ENCODE measurements at regions not wholly inside any gene's neighbourhood (a gene's known extent, or its start where the extent isn't known, plus 50 kb on each side); places are given as distances from the start of the nearest gene placed in this dataset.

- no peak for DNase-seq (ENCODE audit: low read depth in 4 of 4, low spot score in 2 of 4)
These were observed 61.7 kb downstream of the KCNJ2 start for GRCh38 chr17:70230850-70231640.

- no peak for DNase-seq (ENCODE audit: low read depth in 4 of 4, low spot score in 2 of 4)
These were observed 63.1 kb downstream of the KCNJ2 start for GRCh38 chr17:70232466-70232865.

GRCh38 chr17:70235252-70235651, 65.9 kb downstream of the KCNJ2 start:
- DNase-seq (ENCODE audit: low read depth in 4 of 4, low spot score in 2 of 4), result no peak

- DNase-seq (ENCODE audit: low read depth in 4 of 4, low spot score in 2 of 4), result no peak
These were observed 68.9 kb downstream of the KCNJ2 start for GRCh38 chr17:70238228-70238627.

GRCh38 chr17:70238646-70239045, 69.3 kb downstream of the KCNJ2 start:
- DNase-seq (ENCODE audit: low read depth in 4 of 4, low spot score in 2 of 4), result no peak

GRCh38 chr17:70239391-70239826, 70.1 kb downstream of the KCNJ2 start:
- DNase-seq (ENCODE audit: low read depth in 4 of 4, low spot score in 2 of 4), result no peak

GRCh38 chr17:70241071-70241470, 71.7 kb downstream of the KCNJ2 start:
- no peak for DNase-seq (ENCODE audit: low read depth in 4 of 4, low spot score in 2 of 4)

- DNase-seq (ENCODE audit: low read depth in 4 of 4, low spot score in 2 of 4), result no peak
These were observed 73.6 kb downstream of the KCNJ2 start for GRCh38 chr17:70242781-70243437.

GRCh38 chr17:70251706-70252105, 82.4 kb downstream of the KCNJ2 start:
- no peak for DNase-seq (ENCODE audit: low read depth in 4 of 4, low spot score in 2 of 4)

- no peak for DNase-seq (ENCODE audit: low read depth in 4 of 4, low spot score in 2 of 4)
These were observed 85.6 kb downstream of the KCNJ2 start for GRCh38 chr17:70254735-70255460.

GRCh38 chr17:70256751-70257150, 87.4 kb downstream of the KCNJ2 start:
- no peak for DNase-seq (ENCODE audit: low read depth in 4 of 4, low spot score in 2 of 4)

- no peak for DNase-seq (ENCODE audit: low read depth in 4 of 4, low spot score in 2 of 4)
These were observed 89.1 kb downstream of the KCNJ2 start for GRCh38 chr17:70258465-70258864.

GRCh38 chr17:70259400-70259799, 90.1 kb downstream of the KCNJ2 start:
- no peak for DNase-seq (ENCODE audit: low read depth in 4 of 4, low spot score in 2 of 4)

GRCh38 chr17:70261170-70261569, 91.8 kb downstream of the KCNJ2 start:
- no peak for DNase-seq (ENCODE audit: low read depth in 4 of 4, low spot score in 2 of 4)

- no peak for DNase-seq (ENCODE audit: low read depth in 4 of 4, low spot score in 2 of 4)
These were observed 96.1 kb downstream of the KCNJ2 start for GRCh38 chr17:70265471-70265870.

- DNase-seq (ENCODE audit: low read depth in 4 of 4, low spot score in 2 of 4), result no peak
These were observed 97.1 kb downstream of the KCNJ2 start for GRCh38 chr17:70266394-70266793.

GRCh38 chr17:70268383-70268782, 99.1 kb downstream of the KCNJ2 start:
- DNase-seq (ENCODE audit: low read depth in 4 of 4, low spot score in 2 of 4), result no peak

- no peak for DNase-seq (ENCODE audit: low read depth in 4 of 4, low spot score in 2 of 4)
These were observed 101.2 kb downstream of the KCNJ2 start for GRCh38 chr17:70270554-70270953.

- no peak for DNase-seq (ENCODE audit: low read depth in 4 of 4, low spot score in 2 of 4)
These were observed 101.9 kb downstream of the KCNJ2 start for GRCh38 chr17:70271200-70271599.

- no peak for DNase-seq (ENCODE audit: low read depth in 4 of 4, low spot score in 2 of 4)
These were observed 102.3 kb downstream of the KCNJ2 start for GRCh38 chr17:70271672-70272071.

- no peak for DNase-seq (ENCODE audit: low read depth in 4 of 4, low spot score in 2 of 4)
These were observed 104.9 kb downstream of the KCNJ2 start for GRCh38 chr17:70274255-70274654.

GRCh38 chr17:70276906-70277305, 107.6 kb downstream of the KCNJ2 start:
- DNase-seq (ENCODE audit: low read depth in 4 of 4, low spot score in 2 of 4), result no peak
